ENCODE measurements at regions not wholly inside any gene's neighbourhood (a gene's known extent, or its start where the extent isn't known, plus 50 kb on each side); places are given as distances from the start of the nearest gene placed in this dataset.
A peak's percentile ranks its signal among the peaks of the same experiment; 100 is the strongest.
"Not testable (repeated sequence)": the region's sequence is repeated elsewhere in the genome, so short reads cannot be mapped to it uniquely, and the experiment has no call there.

DNA sequence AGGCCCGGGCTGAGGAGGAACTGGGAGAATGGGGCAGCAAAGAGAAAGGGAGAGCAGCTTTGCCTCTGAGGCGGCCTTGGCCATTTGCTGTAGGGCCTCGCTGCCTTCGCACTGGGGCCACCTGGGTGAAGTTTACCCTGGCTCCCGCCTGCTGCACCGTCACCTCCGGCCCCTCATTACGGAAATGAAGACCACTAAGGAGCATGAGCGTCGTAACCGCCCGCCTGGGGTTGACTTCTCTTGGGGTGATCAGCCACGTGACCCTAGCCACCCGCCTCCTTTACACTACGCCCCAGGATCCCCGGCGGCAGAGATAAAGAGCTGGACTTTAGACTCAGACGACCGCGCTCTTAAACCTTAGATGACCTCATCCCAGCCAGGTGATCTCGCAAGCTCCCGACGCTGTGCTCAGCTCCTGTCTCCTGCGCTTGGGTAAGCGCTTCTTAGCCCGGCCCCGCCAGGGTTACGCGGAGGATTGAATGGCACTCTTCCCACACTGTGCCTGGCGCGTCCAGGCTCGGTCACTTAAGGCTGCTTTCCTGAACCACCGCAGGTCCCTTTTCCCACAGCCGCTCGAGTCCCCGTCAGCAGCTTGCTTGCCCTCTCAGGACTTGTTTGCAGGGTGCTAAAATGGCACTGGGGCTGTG is 107.9 kb upstream of the LARP1 start:
- TF ChIP-seq, protein P1, sequence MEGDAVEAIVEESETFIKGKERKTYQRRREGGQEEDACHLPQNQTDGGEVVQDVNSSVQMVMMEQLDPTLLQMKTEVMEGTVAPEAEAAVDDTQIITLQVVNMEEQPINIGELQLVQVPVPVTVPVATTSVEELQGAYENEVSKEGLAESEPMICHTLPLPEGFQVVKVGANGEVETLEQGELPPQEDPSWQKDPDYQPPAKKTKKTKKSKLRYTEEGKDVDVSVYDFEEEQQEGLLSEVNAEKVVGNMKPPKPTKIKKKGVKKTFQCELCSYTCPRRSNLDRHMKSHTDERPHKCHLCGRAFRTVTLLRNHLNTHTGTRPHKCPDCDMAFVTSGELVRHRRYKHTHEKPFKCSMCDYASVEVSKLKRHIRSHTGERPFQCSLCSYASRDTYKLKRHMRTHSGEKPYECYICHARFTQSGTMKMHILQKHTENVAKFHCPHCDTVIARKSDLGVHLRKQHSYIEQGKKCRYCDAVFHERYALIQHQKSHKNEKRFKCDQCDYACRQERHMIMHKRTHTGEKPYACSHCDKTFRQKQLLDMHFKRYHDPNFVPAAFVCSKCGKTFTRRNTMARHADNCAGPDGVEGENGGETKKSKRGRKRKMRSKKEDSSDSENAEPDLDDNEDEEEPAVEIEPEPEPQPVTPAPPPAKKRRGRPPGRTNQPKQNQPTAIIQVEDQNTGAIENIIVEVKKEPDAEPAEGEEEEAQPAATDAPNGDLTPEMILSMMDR (IDR thresholded peaks at IDR 0.05; ENCODE audit: low read depth, low read length), result no peak
- Histone ChIP-seq H3K27me3 (ENCODE audit: insufficient read depth, low read depth, severe bottlenecking) (no peaks in the 10 kb centered on the region), H3K4me3 (ENCODE audit: low read depth, low read length) (peak overlapping the region; percentile 35), H3K27ac (peak overlapping the region; percentile 60), H3K9me3 (ENCODE audit: severe bottlenecking) (no peaks in the 10 kb centered on the region), H3K36me3 (no peaks in the 10 kb centered on the region)
- peak; percentile 90 for DNase-seq

DNA sequence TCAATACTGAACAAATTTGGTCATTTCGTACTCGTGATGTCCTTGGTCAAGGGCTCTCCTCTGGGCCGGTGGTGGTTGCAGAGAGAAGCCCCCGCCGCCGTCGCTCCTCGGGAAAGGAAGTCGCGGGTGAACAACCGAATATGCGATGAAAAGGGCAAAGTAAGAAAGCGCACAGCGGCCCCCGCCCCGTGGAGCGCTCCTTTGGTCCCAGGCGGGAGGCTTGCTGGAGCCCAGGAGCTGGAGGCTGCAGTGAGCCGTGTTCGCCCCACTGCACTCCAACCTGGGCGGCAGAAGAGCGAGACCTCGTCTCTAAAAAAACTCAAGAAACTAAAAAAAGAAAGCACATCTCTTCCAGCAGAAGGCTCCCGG is 108.4 kb upstream of the LARP1 start:
- Histone ChIP-seq H3K4me3 (ENCODE audit: low read depth, low read length) (no peak overlapping the region), H3K9me3 (ENCODE audit: severe bottlenecking) (no peaks in the 10 kb centered on the region), H3K27me3 (ENCODE audit: insufficient read depth, low read depth, severe bottlenecking) (no peaks in the 10 kb centered on the region), H3K27ac (peak overlapping the region; percentile 60), H3K36me3 (no peaks in the 10 kb centered on the region)
- TF ChIP-seq, protein P1 (IDR thresholded peaks at IDR 0.05; ENCODE audit: low read depth, low read length), result no peak
- DNase-seq, result no peak

DNA sequence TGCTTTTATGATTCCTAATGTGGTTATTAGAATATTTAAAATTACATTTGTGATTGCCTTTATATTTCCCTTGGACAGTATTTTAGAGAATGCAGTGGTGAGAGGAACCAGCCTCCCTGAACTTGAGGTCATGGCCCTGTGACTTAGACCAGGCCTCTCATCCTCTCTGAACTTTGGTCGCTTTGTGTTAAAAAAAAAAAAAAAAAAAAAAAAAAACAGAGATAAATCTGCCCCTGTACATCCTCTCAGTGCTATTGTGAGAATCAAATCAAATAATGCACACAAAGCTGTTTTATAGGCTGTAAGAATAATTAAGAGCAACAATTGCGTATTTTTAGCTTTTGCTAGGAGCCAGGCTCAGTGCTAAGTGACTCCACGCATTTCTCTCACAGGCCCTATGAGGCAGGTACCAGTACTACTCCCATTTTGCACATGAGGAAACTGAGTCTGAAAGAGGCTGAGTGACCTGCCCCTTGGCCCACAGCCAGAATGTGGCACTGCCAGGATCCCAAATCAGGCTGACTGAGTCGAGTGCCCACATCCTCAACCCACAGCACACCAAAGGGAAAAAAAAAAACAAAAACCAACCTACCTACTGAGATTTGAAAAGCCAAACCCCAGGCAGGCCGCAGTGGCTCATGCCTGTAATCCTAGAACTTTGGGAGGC is 110.3 kb upstream of the LARP1 start:
- TF ChIP-seq, protein P1 (IDR thresholded peaks at IDR 0.05; ENCODE audit: low read depth, low read length), result no peak
- H3K27me3 ChIP-seq (ENCODE audit: insufficient read depth, low read depth, severe bottlenecking), result no peaks in the 10 kb centered on the region
- no peak for DNase-seq
- no peaks in the 10 kb centered on the region for H3K9me3 ChIP-seq (ENCODE audit: severe bottlenecking)
- H3K4me3 ChIP-seq (ENCODE audit: low read depth, low read length), result no peak overlapping the region
- no peak overlapping the region for H3K27ac ChIP-seq
- no peaks in the 10 kb centered on the region for H3K36me3 ChIP-seq

DNA sequence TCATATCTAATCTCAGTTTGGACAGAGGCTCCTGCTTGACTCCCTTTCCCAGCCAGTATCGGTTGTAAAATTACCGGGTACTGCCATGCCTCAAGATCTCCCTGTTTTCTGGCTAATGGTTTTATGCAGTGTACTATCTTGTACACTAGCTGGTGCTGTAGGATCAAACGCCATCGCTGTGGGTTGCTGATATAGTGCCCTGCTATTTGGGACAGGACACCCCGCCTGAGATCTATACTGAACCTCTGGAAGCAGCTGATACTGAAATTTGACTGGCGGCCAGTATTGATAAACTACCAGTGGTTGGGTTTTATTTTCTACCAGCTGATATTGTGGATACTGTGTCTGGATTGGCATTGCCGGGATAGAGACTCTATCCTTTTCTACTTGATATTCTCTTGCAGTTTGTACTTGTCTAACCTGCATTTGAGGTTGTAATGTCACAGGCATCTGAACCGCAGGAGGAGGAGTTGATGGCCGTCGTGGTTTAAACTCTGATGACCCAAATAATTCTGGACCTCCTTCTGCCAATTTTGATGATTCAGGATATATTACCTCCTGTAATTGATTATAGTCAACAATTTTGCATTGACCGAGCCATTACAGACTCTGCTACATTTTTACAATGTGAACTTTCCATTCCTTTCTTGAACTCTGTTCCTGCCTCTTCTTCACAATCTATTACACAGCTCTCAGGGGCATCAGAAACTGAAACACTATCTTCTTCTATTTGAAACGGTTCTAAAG is 112.5 kb upstream of the LARP1 start:
- TF ChIP-seq, protein P1 (IDR thresholded peaks at IDR 0.05; ENCODE audit: low read depth, low read length), result peak; percentile 91
- H3K36me3 ChIP-seq, result no peaks in the 10 kb centered on the region
- peak; percentile 56 for DNase-seq
- no peaks in the 10 kb centered on the region for H3K9me3 ChIP-seq (ENCODE audit: severe bottlenecking)
- no peaks in the 10 kb centered on the region for H3K27me3 ChIP-seq (ENCODE audit: insufficient read depth, low read depth, severe bottlenecking)
- no peak overlapping the region for H3K4me3 ChIP-seq (ENCODE audit: low read depth, low read length)
- H3K27ac ChIP-seq, result no peak overlapping the region

DNA sequence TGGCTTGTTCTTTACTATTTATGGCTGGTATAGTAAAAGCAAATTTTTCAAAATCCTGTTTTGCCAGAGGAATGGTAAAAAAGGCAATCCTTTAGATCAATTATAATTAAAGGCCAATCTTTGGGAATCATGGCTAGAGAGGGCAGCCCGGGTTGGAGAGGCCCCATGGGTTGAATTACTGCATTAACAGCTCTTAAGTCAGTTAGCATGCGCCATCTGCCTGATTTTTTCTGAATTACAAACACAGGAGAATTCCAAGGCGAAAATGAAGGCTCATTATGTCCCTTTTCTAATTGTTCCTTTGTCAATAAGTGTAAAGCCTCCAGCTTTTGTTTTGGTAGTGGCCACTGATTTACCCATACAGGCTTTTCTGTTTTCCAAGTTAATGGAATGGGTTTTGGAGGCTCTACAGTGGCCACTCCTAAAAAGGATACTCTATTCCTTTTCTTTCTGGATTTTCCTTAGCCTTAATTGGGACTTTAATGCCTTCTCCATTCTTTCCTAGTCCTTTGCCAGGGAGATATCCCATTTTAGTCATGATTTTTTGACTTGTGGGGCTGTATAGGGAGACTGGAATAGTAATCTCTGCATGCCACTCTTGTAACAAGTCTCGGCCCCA is 114.9 kb upstream of the LARP1 start:
- not testable (repeated sequence) for H3K36me3 ChIP-seq; H3K9me3 ChIP-seq (ENCODE audit: severe bottlenecking); H3K4me3 ChIP-seq (ENCODE audit: low read depth, low read length); H3K27me3 ChIP-seq (ENCODE audit: insufficient read depth, low read depth, severe bottlenecking); H3K27ac ChIP-seq
- peak; percentile 51 for DNase-seq
- TF ChIP-seq, protein P1 (IDR thresholded peaks at IDR 0.05; ENCODE audit: low read depth, low read length), result peak; percentile 35; the same call in 1 of the 2 replicates

DNA sequence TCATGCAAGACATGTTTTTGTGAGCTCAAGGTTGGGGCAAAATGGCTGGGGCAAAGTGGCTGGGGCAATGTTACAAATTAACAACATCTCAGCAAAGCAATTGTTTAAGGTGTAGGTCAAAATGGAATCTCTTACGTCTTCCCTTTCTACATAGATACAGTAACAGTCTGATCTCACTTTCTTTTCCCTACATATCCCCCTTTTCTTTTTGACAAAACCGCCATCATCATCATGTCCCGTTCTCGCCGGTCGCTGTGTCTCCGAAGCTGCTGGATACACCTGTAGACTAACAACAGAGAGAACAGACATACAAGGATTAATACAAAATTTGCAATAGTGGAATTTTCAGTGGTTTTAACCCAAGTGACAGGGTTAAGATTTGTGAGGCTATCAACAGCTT is 118.4 kb upstream of the LARP1 start:
- DNase-seq; H3K27me3 ChIP-seq (ENCODE audit: insufficient read depth, low read depth, severe bottlenecking): not testable (repeated sequence)

DNA sequence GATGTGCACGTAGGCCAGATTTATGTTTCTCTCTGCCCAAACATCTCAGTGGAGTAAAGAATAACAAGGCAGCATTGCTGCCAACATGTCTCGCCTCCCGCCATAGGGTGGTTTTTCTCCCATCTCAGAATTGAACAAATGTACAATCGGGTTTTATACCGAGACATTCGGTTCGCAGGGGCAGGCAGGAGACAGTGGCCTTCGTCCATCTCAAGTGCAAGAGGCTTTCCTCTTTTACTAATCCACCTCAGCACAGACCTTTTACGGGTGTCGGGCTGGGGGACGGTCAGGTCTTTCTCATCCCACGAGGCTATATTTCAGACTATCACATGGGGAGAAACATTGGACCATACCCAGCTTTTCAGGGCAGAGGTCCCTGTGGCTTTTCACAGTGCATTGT is 118.9 kb upstream of the LARP1 start:
- H3K9me3 ChIP-seq (ENCODE audit: severe bottlenecking); H3K27me3 ChIP-seq (ENCODE audit: insufficient read depth, low read depth, severe bottlenecking); H3K36me3 ChIP-seq; H3K4me3 ChIP-seq (ENCODE audit: low read depth, low read length); DNase-seq; H3K27ac ChIP-seq: not testable (repeated sequence)

More for the DNA sequence above, 118.4 kb upstream of the LARP1 start:
- not testable (repeated sequence) for H3K4me3 ChIP-seq (ENCODE audit: low read depth, low read length); H3K27ac ChIP-seq; H3K9me3 ChIP-seq (ENCODE audit: severe bottlenecking); H3K36me3 ChIP-seq

DNA sequence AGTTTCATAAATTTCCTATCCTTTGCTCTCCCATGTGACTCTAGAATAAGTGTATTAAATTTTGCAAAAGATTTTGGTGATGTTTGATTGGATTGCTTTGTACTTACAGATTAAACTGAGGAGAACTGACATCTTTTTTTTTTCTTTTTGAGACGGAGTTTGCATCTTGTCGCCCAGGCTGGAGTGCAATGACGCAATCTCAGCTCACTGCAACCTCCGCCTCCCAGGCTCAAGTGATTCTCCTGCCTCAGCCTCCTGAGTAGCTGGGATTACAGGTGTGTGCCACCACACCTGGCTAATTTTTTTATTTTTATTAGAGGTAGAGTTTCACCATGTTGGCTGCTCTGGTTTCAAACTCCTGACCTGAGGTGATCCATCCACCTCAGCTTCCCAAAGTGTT is 121.4 kb upstream of the LARP1 start:
- not testable (repeated sequence) for H3K36me3 ChIP-seq; H3K4me3 ChIP-seq (ENCODE audit: low read depth, low read length); H3K27ac ChIP-seq; H3K27me3 ChIP-seq (ENCODE audit: insufficient read depth, low read depth, severe bottlenecking); H3K9me3 ChIP-seq (ENCODE audit: severe bottlenecking); DNase-seq
